ENCODE measurements at regions not wholly inside any gene's neighbourhood (a gene's known extent, or its start where the extent isn't known, plus 50 kb on each side); places are given as distances from the start of the nearest gene placed in this dataset.

- no peak overlapping the region for H3K27ac ChIP-seq (ENCODE audit: low read depth in 1 of 2, low read length in 2 of 2)
- WGBS, result 89% methylated on average over 19 of the region's 19 CpGs
- H3K27me3 ChIP-seq (ENCODE audit: control insufficient read depth in 4 of 4, insufficient read depth in 4 of 4, low read length in 3 of 4), result no peaks in the 10 kb centered on the region
- no peaks in the 10 kb centered on the region for H3K9me3 ChIP-seq (ENCODE audit: control insufficient read depth in 4 of 4, low read length in 3 of 4)
- TF ChIP-seq GABPA (IDR thresholded peaks at IDR 0.05 in 1 of 2, conservative IDR thresholded peaks at IDR 0.05 in 1 of 2), result no peak
- TF ChIP-seq REST (IDR thresholded peaks at IDR 0.05), result no peak
- TF ChIP-seq NR2F2 (IDR thresholded peaks at IDR 0.05), result no peak
- TF ChIP-seq JUND (IDR thresholded peaks at IDR 0.05), result no peak
- TF ChIP-seq TAF1 (conservative IDR thresholded peaks at IDR 0.05), result no peak
- no peak for TF ChIP-seq HNF4A (conservative IDR thresholded peaks at IDR 0.05)
- TF ChIP-seq FOXA1 (IDR thresholded peaks at IDR 0.05), result no peak
- TF ChIP-seq ZBTB33 (IDR thresholded peaks at IDR 0.05), result no peak
- TF ChIP-seq HNF4G (IDR thresholded peaks at IDR 0.05), result no peak
- TF ChIP-seq SP1 (IDR thresholded peaks at IDR 0.05), result no peak
- no peak for TF ChIP-seq RXRA (IDR thresholded peaks at IDR 0.05)
- no peak for TF ChIP-seq RAD21 (IDR thresholded peaks at IDR 0.05)
- TF ChIP-seq FOXA2 (IDR thresholded peaks at IDR 0.05), result no peak
- TF ChIP-seq YY1 (IDR thresholded peaks at IDR 0.05), result no peak
- no peak for TF ChIP-seq CTCF (IDR thresholded peaks at IDR 0.05; ENCODE audit: low read depth, low read length, missing input control)
- H3K4me3 ChIP-seq (ENCODE audit: low read depth in 1 of 3, low read length in 3 of 3), result no peak overlapping the region
- no peaks in the 10 kb centered on the region for H3K4me1 ChIP-seq (ENCODE audit: control insufficient read depth in 4 of 4, insufficient read depth in 4 of 4, low read length in 3 of 4)
- no peaks in the 10 kb centered on the region for H3K36me3 ChIP-seq (ENCODE audit: control insufficient read depth in 4 of 4, insufficient read depth in 3 of 4, low read depth in 1 of 4, low read length in 3 of 4)
- no peak for DNase-seq (ENCODE audit: low spot score)
- H3K9ac ChIP-seq (ENCODE audit: low read depth in 1 of 2, low read length in 2 of 2), result no peak overlapping the region
These were observed 106.1 kb upstream of the HDAC4 start for GRCh38 chr2:239506961-239507360.

GRCh38 chr2:239506101-239506857 lies 105.5 kb upstream of the HDAC4 start:
- H3K9ac ChIP-seq (ENCODE audit: low read depth in 1 of 2, low read length in 2 of 2), result no peak overlapping the region
- H3K4me1 ChIP-seq (ENCODE audit: control insufficient read depth in 4 of 4, insufficient read depth in 4 of 4, low read length in 3 of 4), result no peaks in the 10 kb centered on the region
- H3K27ac ChIP-seq (ENCODE audit: low read depth in 1 of 2, low read length in 2 of 2), result no peak overlapping the region
- H3K36me3 ChIP-seq (ENCODE audit: control insufficient read depth in 4 of 4, insufficient read depth in 3 of 4, low read depth in 1 of 4, low read length in 3 of 4), result no peaks in the 10 kb centered on the region
- 86% methylated on average over 29 of the region's 29 CpGs for WGBS
- H3K27me3 ChIP-seq (ENCODE audit: control insufficient read depth in 4 of 4, insufficient read depth in 4 of 4, low read length in 3 of 4), result no peaks in the 10 kb centered on the region
- H3K9me3 ChIP-seq (ENCODE audit: control insufficient read depth in 4 of 4, low read length in 3 of 4), result no peaks in the 10 kb centered on the region
- no peak for DNase-seq (ENCODE audit: low spot score)
- H3K4me3 ChIP-seq (ENCODE audit: low read depth in 1 of 3, low read length in 3 of 3), result no peak overlapping the region
- TF ChIP-seq REST (IDR thresholded peaks at IDR 0.05) (no peak), HNF4G (IDR thresholded peaks at IDR 0.05) (no peak), FOXA1 (IDR thresholded peaks at IDR 0.05) (no peak), GABPA (IDR thresholded peaks at IDR 0.05 in 1 of 2, conservative IDR thresholded peaks at IDR 0.05 in 1 of 2) (no peak), RXRA (IDR thresholded peaks at IDR 0.05) (no peak), TAF1 (conservative IDR thresholded peaks at IDR 0.05) (no peak), EGR1 (IDR thresholded peaks at IDR 0.05; ENCODE audit: low read depth in 2 of 2) (no peak), ZBTB33 (IDR thresholded peaks at IDR 0.05) (no peak)

Data from liver (tissue), 8 donors.